ENCODE measurements at regions not wholly inside any gene's neighbourhood (a gene's known extent, or its start where the extent isn't known, plus 50 kb on each side); places are given as distances from the start of the nearest gene placed in this dataset.

GRCh38 chr13:34756572-34756971 lies 185.5 kb upstream of the NBEA start:
- TF ChIP-seq POLR2AphosphoS5 (IDR thresholded peaks at IDR 0.05; ENCODE audit: low read depth, low read length) = no peak
- no peak for TF ChIP-seq POLR2A (IDR thresholded peaks at IDR 0.05; ENCODE audit: low read depth, low read length)
- TF ChIP-seq TAF1 (IDR thresholded peaks at IDR 0.05; ENCODE audit: borderline replicate concordance, low read depth, low read length) = no peak
